Activated naive CD4-positive, alpha-beta T cell treated with anti-CD3 and anti-CD28 coated beads, Interleukin-2, amount 10 ng/mL, durations not matched to agents 7 days and 5 days (primary cell): ENCODE measurements at regions not wholly inside any gene's neighbourhood (a gene's known extent, or its start where the extent isn't known, plus 50 kb on each side); places are given as distances from the start of the nearest gene placed in this dataset.
"Not testable (repeated sequence)": the region's sequence is repeated elsewhere in the genome, so short reads cannot be mapped to it uniquely, and the experiment has no call there.

Experiments
- CTCF ChIA-PET: fragments of 350-600 bp; sonication (Branson Sonifier 250); formaldehyde crosslinking; loops from one replicate; lab custom pipeline; 2021; ENCODE audit warnings: antibody characterized with exemption; lab: Charles Lee
- DNase-seq: peaks from one replicate; pipeline ENCODE4 v3.0.0-alpha.2; 2020
- H3K27ac Mint-ChIP-seq: one replicate; pipeline ENCODE4 v1.8.0; 2021; ENCODE audit warnings: mild to moderate bottlenecking, moderate library complexity, mixed read lengths
- H3K27me3 Mint-ChIP-seq: one replicate; pipeline ENCODE4 v1.8.0; 2021; ENCODE audit warnings: mild to moderate bottlenecking, mixed read lengths
- H3K36me3 Mint-ChIP-seq: one replicate; pipeline ENCODE4 v1.8.0; 2021; ENCODE audit warnings: mixed read lengths
- H3K4me1 Mint-ChIP-seq: one replicate; pipeline ENCODE4 v1.8.0; 2021; ENCODE audit warnings: mixed read lengths
- H3K4me3 Mint-ChIP-seq: one replicate; pipeline ENCODE4 v1.8.0; 2021; ENCODE audit warnings: mild to moderate bottlenecking, moderate library complexity, mixed read lengths
- H3K9me3 Mint-ChIP-seq: one replicate; pipeline ENCODE4 v1.8.0; 2021; ENCODE audit warnings: mixed read lengths

GRCh38 chr7:68244389-68244788, 1247.8 kb downstream of the TYW1 start:
- no peaks in the 10 kb centered on the region for H3K36me3 Mint-ChIP-seq
- no peaks in the 10 kb centered on the region for H3K27me3 Mint-ChIP-seq
- CTCF ChIA-PET: no interaction called here
- H3K27ac Mint-ChIP-seq: no peak overlapping the region
- DNase-seq: no peak
- H3K4me3 Mint-ChIP-seq: no peak overlapping the region
- peaks cover 33% of the 10 kb centered on the region for H3K9me3 Mint-ChIP-seq
- no peaks in the 10 kb centered on the region for H3K4me1 Mint-ChIP-seq

- H3K27me3 Mint-ChIP-seq: no peaks in the 10 kb centered on the region
- no peak overlapping the region for H3K4me3 Mint-ChIP-seq
- H3K9me3 Mint-ChIP-seq: peaks cover 34% of the 10 kb centered on the region
- H3K27ac Mint-ChIP-seq: no peak overlapping the region
- no peak for DNase-seq
- H3K4me1 Mint-ChIP-seq: no peaks in the 10 kb centered on the region
- no peaks in the 10 kb centered on the region for H3K36me3 Mint-ChIP-seq
- CTCF ChIA-PET: no interaction called here
Measured at GRCh38 chr7:68245688-68246087, 1249.1 kb downstream of the TYW1 start.

GRCh38 chr7:68246189-68246633, 1249.6 kb downstream of the TYW1 start:
- no peaks in the 10 kb centered on the region for H3K27me3 Mint-ChIP-seq
- H3K27ac Mint-ChIP-seq: no peak overlapping the region
- H3K4me3 Mint-ChIP-seq: no peak overlapping the region
- CTCF ChIA-PET: no interaction called here
- no peaks in the 10 kb centered on the region for H3K4me1 Mint-ChIP-seq
- peaks cover 32% of the 10 kb centered on the region for H3K9me3 Mint-ChIP-seq
- DNase-seq: no peak
- no peaks in the 10 kb centered on the region for H3K36me3 Mint-ChIP-seq

GRCh38 chr7:68247126-68247525, 1250.5 kb downstream of the TYW1 start:
- Mint-ChIP-seq H3K4me3 (no peak overlapping the region), H3K36me3 (no peaks in the 10 kb centered on the region), H3K27me3 (no peaks in the 10 kb centered on the region), H3K9me3 (peaks cover 34% of the 10 kb centered on the region), H3K4me1 (no peaks in the 10 kb centered on the region), H3K27ac (no peak overlapping the region)
- no peak for DNase-seq
- CTCF ChIA-PET: interaction anchor here (0.6 kb wide), 1 partner anchor 542 kb away, joined by 3 read pairs; no protein-coding TSS in a partner anchor

GRCh38 chr7:68247571-68247970, 1250.9 kb downstream of the TYW1 start:
- Mint-ChIP-seq H3K4me3 (no peak overlapping the region), H3K27ac (no peak overlapping the region)

GRCh38 chr7:68248973-68249372, 1252.3 kb downstream of the TYW1 start:
- no peaks in the 10 kb centered on the region for H3K27me3 Mint-ChIP-seq
- DNase-seq: no peak
- H3K27ac Mint-ChIP-seq: no peak overlapping the region
- no peaks in the 10 kb centered on the region for H3K36me3 Mint-ChIP-seq
- CTCF ChIA-PET: no interaction called here
- H3K4me3 Mint-ChIP-seq: no peak overlapping the region
- peaks cover 30% of the 10 kb centered on the region for H3K9me3 Mint-ChIP-seq
- no peaks in the 10 kb centered on the region for H3K4me1 Mint-ChIP-seq

More at GRCh38 chr7:68247571-68247970, 1250.9 kb downstream of the TYW1 start:
- Mint-ChIP-seq H3K4me1 (no peaks in the 10 kb centered on the region), H3K27me3 (no peaks in the 10 kb centered on the region), H3K36me3 (no peaks in the 10 kb centered on the region), H3K9me3 (peaks cover 31% of the 10 kb centered on the region)
- no peak for DNase-seq
- CTCF ChIA-PET: no interaction called here

GRCh38 chr7:68249611-68250010, 1253.0 kb downstream of the TYW1 start:
- Mint-ChIP-seq H3K36me3 (no peaks in the 10 kb centered on the region), H3K9me3 (peaks cover 28% of the 10 kb centered on the region), H3K4me1 (no peaks in the 10 kb centered on the region), H3K27me3 (no peaks in the 10 kb centered on the region), H3K4me3 (no peak overlapping the region), H3K27ac (no peak overlapping the region)
- CTCF ChIA-PET: no interaction called here
- DNase-seq: no peak

- no peak for DNase-seq
- Mint-ChIP-seq H3K27ac (no peak overlapping the region), H3K36me3 (no peaks in the 10 kb centered on the region), H3K27me3 (no peaks in the 10 kb centered on the region), H3K4me3 (no peak overlapping the region), H3K4me1 (no peaks in the 10 kb centered on the region), H3K9me3 (peaks cover 28% of the 10 kb centered on the region)
- CTCF ChIA-PET: no interaction called here
Measured at GRCh38 chr7:68250143-68250542, 1253.5 kb downstream of the TYW1 start.

- CTCF ChIA-PET, H3K27ac Mint-ChIP-seq, H3K4me3 Mint-ChIP-seq, DNase-seq, H3K27me3 Mint-ChIP-seq, H3K36me3 Mint-ChIP-seq, H3K4me1 Mint-ChIP-seq: not testable (repeated sequence)
- H3K9me3 Mint-ChIP-seq: peaks cover 17% of the 10 kb centered on the region
Measured at GRCh38 chr7:68254815-68255214, 1258.2 kb downstream of the TYW1 start.

GRCh38 chr7:68256295-68256694, 1259.7 kb downstream of the TYW1 start:
- CTCF ChIA-PET: no interaction called here
- DNase-seq: no peak
- H3K4me3 Mint-ChIP-seq: no peak overlapping the region
- H3K36me3 Mint-ChIP-seq: no peaks in the 10 kb centered on the region
- H3K4me1 Mint-ChIP-seq: no peaks in the 10 kb centered on the region
- H3K27me3 Mint-ChIP-seq: no peaks in the 10 kb centered on the region
- peaks cover 21% of the 10 kb centered on the region for H3K9me3 Mint-ChIP-seq
- H3K27ac Mint-ChIP-seq: no peak overlapping the region

GRCh38 chr7:68258609-68259008, 1262.0 kb downstream of the TYW1 start:
- Mint-ChIP-seq H3K27me3 (no peaks in the 10 kb centered on the region), H3K27ac (no peak overlapping the region), H3K9me3 (peaks cover 21% of the 10 kb centered on the region), H3K4me3 (no peak overlapping the region), H3K36me3 (no peaks in the 10 kb centered on the region), H3K4me1 (no peaks in the 10 kb centered on the region)
- CTCF ChIA-PET: no interaction called here
- DNase-seq: no peak

- no peak for DNase-seq
- Mint-ChIP-seq H3K27ac (no peak overlapping the region), H3K27me3 (no peaks in the 10 kb centered on the region), H3K4me3 (no peak overlapping the region), H3K4me1 (no peaks in the 10 kb centered on the region), H3K9me3 (peaks cover 35% of the 10 kb centered on the region), H3K36me3 (no peaks in the 10 kb centered on the region)
- CTCF ChIA-PET: no interaction called here
Measured at GRCh38 chr7:68265258-68265657, 1268.6 kb downstream of the TYW1 start.

- no peaks in the 10 kb centered on the region for H3K36me3 Mint-ChIP-seq
- DNase-seq: no peak
- H3K9me3 Mint-ChIP-seq: peaks cover 33% of the 10 kb centered on the region
- no peaks in the 10 kb centered on the region for H3K27me3 Mint-ChIP-seq
- CTCF ChIA-PET: no interaction called here
- H3K4me3 Mint-ChIP-seq: no peak overlapping the region
- no peak overlapping the region for H3K27ac Mint-ChIP-seq
- H3K4me1 Mint-ChIP-seq: no peaks in the 10 kb centered on the region
Measured at GRCh38 chr7:68266004-68266579, 1269.5 kb downstream of the TYW1 start.

- H3K27me3 Mint-ChIP-seq: no peaks in the 10 kb centered on the region
- H3K36me3 Mint-ChIP-seq: no peaks in the 10 kb centered on the region
- CTCF ChIA-PET: no interaction called here
- peaks cover 33% of the 10 kb centered on the region for H3K9me3 Mint-ChIP-seq
- DNase-seq: no peak
- H3K27ac Mint-ChIP-seq: no peak overlapping the region
- no peaks in the 10 kb centered on the region for H3K4me1 Mint-ChIP-seq
- no peak overlapping the region for H3K4me3 Mint-ChIP-seq
Measured at GRCh38 chr7:68267486-68267885, 1270.9 kb downstream of the TYW1 start.

GRCh38 chr7:68269405-68269804, 1272.8 kb downstream of the TYW1 start:
- CTCF ChIA-PET: no interaction called here
- Mint-ChIP-seq H3K9me3 (peaks cover 24% of the 10 kb centered on the region), H3K36me3 (no peaks in the 10 kb centered on the region), H3K27ac (no peak overlapping the region), H3K4me1 (no peaks in the 10 kb centered on the region), H3K27me3 (no peaks in the 10 kb centered on the region), H3K4me3 (no peak overlapping the region)
- DNase-seq: no peak

- Mint-ChIP-seq H3K36me3 (no peaks in the 10 kb centered on the region), H3K27ac (no peak overlapping the region), H3K4me1 (no peaks in the 10 kb centered on the region), H3K27me3 (no peaks in the 10 kb centered on the region), H3K4me3 (no peak overlapping the region), H3K9me3 (peaks cover 6% of the 10 kb centered on the region)
- DNase-seq: no peak
- CTCF ChIA-PET: no interaction called here
Measured at GRCh38 chr7:68272507-68272906, 1275.9 kb downstream of the TYW1 start.
